ENCODE measurements at regions not wholly inside any gene's neighbourhood (a gene's known extent, or its start where the extent isn't known, plus 50 kb on each side); places are given as distances from the start of the nearest gene placed in this dataset.

GRCh38 chr16:27687605-27688004, 137.7 kb downstream of the KATNIP start:
- TF ChIP-seq POLR2A (IDR thresholded peaks at IDR 0.05; ENCODE audit: low read length) (no peak), GATA1 (IDR thresholded peaks at IDR 0.05; ENCODE audit: low read depth, low read length) (no peak)

Data from erythroblast (primary cell).